ENCODE measurements at regions not wholly inside any gene's neighbourhood (a gene's known extent, or its start where the extent isn't known, plus 50 kb on each side); places are given as distances from the start of the nearest gene placed in this dataset.

DNA sequence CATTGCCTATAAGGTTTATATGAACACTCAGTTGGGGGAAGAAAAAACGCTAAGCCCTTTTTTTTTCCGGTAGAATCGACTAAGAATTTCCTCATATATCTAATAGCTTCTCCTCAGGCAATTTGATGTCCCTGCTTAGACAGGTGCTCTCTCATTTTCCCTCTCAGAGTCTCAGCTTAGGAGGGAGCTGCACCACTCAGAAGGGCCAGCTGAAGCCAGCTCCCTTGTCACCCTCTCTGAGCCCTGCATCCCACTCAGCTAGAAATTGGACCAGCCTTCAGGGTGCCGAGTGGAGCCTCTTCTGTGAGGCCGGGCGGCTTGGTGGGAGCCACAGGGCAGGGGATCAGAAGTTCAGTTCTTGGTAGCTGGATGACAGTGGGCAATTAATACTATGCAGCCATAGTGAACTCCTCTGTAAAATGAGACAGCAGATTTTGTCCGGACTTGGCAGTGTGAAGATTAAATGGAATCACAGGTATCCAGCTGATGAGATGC, 368.5 kb downstream of the MAFB start:
- H3K27ac ChIP-seq (ENCODE audit: low read depth in 1 of 2, low read length in 2 of 2), result no peak overlapping the region
- intact Hi-C loops (cut with DNase I), result no loop called here
- ATAC-seq (ENCODE audit: low FRiP score) (no peak), DNase-seq (no peak)
- H3K27me3 ChIP-seq (ENCODE audit: control insufficient read depth in 1 of 2, insufficient read depth in 2 of 2, low read length in 1 of 2), result no peaks in the 10 kb centered on the region
- WGBS, 2 donors, result 92 to 94% methylated on average over 7 of the region's 7 CpGs
- no peak overlapping the region for H3K4me3 ChIP-seq (ENCODE audit: low read length in 2 of 2)
- H3K9me3 ChIP-seq (ENCODE audit: control insufficient read depth, low read length), result no peaks in the 10 kb centered on the region
- H3K36me3 ChIP-seq (ENCODE audit: control insufficient read depth in 1 of 2, insufficient read depth in 2 of 2, low read length in 1 of 2), result no peaks in the 10 kb centered on the region
- no peaks in the 10 kb centered on the region for H3K4me1 ChIP-seq (ENCODE audit: control insufficient read depth in 1 of 2, insufficient read depth in 2 of 2, low read length in 2 of 2)

- Histone ChIP-seq H3K4me3 (ENCODE audit: low read length in 2 of 2) (no peak overlapping the region), H3K27me3 (ENCODE audit: control insufficient read depth in 1 of 2, insufficient read depth in 2 of 2, low read length in 1 of 2) (no peaks in the 10 kb centered on the region), H3K4me1 (ENCODE audit: control insufficient read depth in 1 of 2, insufficient read depth in 2 of 2, low read length in 2 of 2) (no peaks in the 10 kb centered on the region), H3K9me3 (ENCODE audit: control insufficient read depth, low read length) (no peaks in the 10 kb centered on the region), H3K36me3 (ENCODE audit: control insufficient read depth in 1 of 2, insufficient read depth in 2 of 2, low read length in 1 of 2) (no peaks in the 10 kb centered on the region), H3K27ac (ENCODE audit: low read depth in 1 of 2, low read length in 2 of 2) (no peak overlapping the region)
- intact Hi-C loops (cut with DNase I), result no loop called here
- 87 to 88% methylated on average over 15 of the region's 15 CpGs for WGBS, 2 donors
- ATAC-seq (ENCODE audit: low FRiP score) (no peak), DNase-seq (no peak)
Observed at GRCh38 chr20:40319741-40320516, 369.1 kb downstream of the MAFB start.

DNA sequence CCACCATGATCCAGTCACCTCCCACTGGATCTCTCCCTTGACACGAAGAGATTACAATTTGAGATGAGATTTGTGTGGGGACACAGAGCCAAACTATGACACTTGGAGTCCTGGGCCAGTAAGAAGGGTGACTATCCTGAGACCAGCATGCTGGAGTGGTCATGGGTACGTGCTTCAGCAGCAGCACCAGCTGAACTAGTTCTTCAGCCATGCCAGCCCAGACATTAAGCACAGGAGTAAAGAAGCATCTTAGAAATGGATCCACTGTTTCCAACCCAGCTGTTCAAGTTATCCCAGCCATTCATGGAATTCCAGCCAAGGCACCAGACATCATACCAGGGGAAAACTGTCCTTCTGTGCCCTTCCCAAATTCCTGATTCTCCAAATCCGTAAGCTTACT, 370.0 kb downstream of the MAFB start:
- Histone ChIP-seq H3K36me3 (ENCODE audit: control insufficient read depth in 1 of 2, insufficient read depth in 2 of 2, low read length in 1 of 2) (no peaks in the 10 kb centered on the region), H3K4me1 (ENCODE audit: control insufficient read depth in 1 of 2, insufficient read depth in 2 of 2, low read length in 2 of 2) (peaks cover 0 to 3% of the 10 kb centered on the region in 2 donors), H3K27ac (ENCODE audit: low read depth in 1 of 2, low read length in 2 of 2) (no peak overlapping the region), H3K27me3 (ENCODE audit: control insufficient read depth in 1 of 2, insufficient read depth in 2 of 2, low read length in 1 of 2) (no peaks in the 10 kb centered on the region), H3K9me3 (ENCODE audit: control insufficient read depth, low read length) (no peaks in the 10 kb centered on the region), H3K4me3 (ENCODE audit: low read length in 2 of 2) (no peak overlapping the region)
- WGBS, 2 donors, result 92 to 94% methylated on average over 3 of the region's 3 CpGs
- DNase-seq, result no peak
- no peak for ATAC-seq (ENCODE audit: low FRiP score)
- intact Hi-C loops (cut with DNase I), result no loop called here

DNA sequence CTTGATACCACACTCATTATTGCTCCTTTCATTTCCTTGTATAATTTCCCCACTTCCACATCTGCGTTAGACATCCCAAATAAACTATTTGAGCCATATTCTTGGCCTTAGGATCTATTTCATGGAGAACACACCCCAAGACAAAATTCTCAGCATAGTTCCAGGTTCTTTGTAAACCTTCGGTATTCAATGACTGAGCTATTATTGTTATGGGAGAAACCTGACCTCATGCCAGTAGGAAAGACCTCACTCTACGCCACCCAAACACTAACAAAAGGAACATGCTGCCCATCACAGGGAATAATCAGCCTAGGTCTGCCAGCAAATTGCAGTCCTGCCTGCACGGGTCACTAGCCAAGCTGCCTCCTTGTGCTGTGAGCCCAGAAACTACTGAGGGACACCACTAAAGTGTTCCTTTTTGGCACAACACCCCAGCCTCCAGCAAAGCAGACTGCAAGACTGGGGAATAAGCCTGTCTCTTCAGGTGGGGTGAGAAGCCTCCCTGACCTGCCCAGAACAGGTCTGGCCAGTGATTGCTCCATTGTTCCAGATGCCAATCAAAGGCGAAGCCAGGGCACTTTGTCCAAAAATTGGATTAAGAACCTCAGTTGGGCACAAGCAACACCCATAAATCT, 371.8 kb downstream of the MAFB start:
- H3K4me1 ChIP-seq (ENCODE audit: control insufficient read depth in 1 of 2, insufficient read depth in 2 of 2, low read length in 2 of 2), result peaks cover 0 to 4% of the 10 kb centered on the region in 2 donors
- intact Hi-C loops (cut with DNase I), result no loop called here
- no peaks in the 10 kb centered on the region for H3K9me3 ChIP-seq (ENCODE audit: control insufficient read depth, low read length)
- H3K27me3 ChIP-seq (ENCODE audit: control insufficient read depth in 1 of 2, insufficient read depth in 2 of 2, low read length in 1 of 2), result no peaks in the 10 kb centered on the region
- DNase-seq (no peak), ATAC-seq (ENCODE audit: low FRiP score) (peak; percentile 10)
- 16 to 22% methylated on average over 5 of the region's 5 CpGs for WGBS, 2 donors
- H3K36me3 ChIP-seq (ENCODE audit: control insufficient read depth in 1 of 2, insufficient read depth in 2 of 2, low read length in 1 of 2), result no peaks in the 10 kb centered on the region
- H3K27ac ChIP-seq (ENCODE audit: low read depth in 1 of 2, low read length in 2 of 2), result no peak overlapping the region
- H3K4me3 ChIP-seq (ENCODE audit: low read length in 2 of 2), result no peak overlapping the region

DNA sequence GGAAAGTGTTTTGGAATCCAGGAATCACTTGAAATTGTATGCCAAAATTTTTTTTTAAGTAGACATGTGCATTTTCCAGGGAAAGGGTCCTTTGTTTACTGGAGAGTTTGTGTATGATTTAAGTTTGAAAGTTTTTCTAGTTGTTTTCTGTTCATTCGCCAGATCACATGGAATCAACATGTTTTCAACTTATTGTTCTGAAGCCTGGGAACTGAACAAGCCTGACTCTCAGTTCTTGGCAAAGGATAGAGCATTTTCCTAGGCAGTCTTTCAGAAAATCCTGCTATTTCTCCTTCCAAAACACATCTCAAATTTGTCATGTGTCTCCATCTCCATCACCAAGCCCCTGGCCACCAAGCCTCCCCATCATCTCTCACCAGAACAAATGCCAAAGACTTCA, 374.8 kb downstream of the MAFB start:
- peaks cover 0 to 4% of the 10 kb centered on the region in 2 donors for H3K4me1 ChIP-seq (ENCODE audit: control insufficient read depth in 1 of 2, insufficient read depth in 2 of 2, low read length in 2 of 2)
- ATAC-seq (ENCODE audit: low FRiP score) (no peak), DNase-seq (no peak)
- peaks cover 2% of the 10 kb centered on the region for H3K9me3 ChIP-seq (ENCODE audit: control insufficient read depth, low read length)
- H3K27ac ChIP-seq (ENCODE audit: low read depth in 1 of 2, low read length in 2 of 2), result no peak overlapping the region
- no peak overlapping the region for H3K4me3 ChIP-seq (ENCODE audit: low read length in 2 of 2)
- no peaks in the 10 kb centered on the region for H3K36me3 ChIP-seq (ENCODE audit: control insufficient read depth in 1 of 2, insufficient read depth in 2 of 2, low read length in 1 of 2)
- no peaks in the 10 kb centered on the region for H3K27me3 ChIP-seq (ENCODE audit: control insufficient read depth in 1 of 2, insufficient read depth in 2 of 2, low read length in 1 of 2)
- 5 to 7% methylated on average over 1 of the region's 1 CpG for WGBS, 2 donors
- intact Hi-C loops (cut with DNase I), result no loop called here

DNA sequence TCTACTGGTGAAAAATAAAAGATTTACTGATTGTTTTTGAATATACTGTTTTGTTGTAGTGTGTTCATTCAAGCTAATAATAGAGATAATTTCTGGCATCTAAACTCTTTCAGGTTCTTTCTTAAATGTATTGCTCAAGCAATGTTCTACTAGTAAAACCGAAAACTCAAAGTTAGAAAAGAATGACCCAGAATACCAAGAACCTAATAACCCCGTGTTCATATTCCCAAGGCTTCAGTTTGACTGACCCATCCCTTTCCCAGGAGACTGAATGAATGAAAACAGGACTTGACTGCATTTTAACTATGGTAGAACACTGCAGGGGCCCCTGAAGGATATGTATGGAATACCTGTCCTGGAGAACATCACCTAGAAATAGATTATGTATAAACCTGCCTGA, 375.3 kb downstream of the MAFB start:
- Histone ChIP-seq H3K36me3 (ENCODE audit: control insufficient read depth in 1 of 2, insufficient read depth in 2 of 2, low read length in 1 of 2) (no peaks in the 10 kb centered on the region), H3K27me3 (ENCODE audit: control insufficient read depth in 1 of 2, insufficient read depth in 2 of 2, low read length in 1 of 2) (no peaks in the 10 kb centered on the region), H3K4me1 (ENCODE audit: control insufficient read depth in 1 of 2, insufficient read depth in 2 of 2, low read length in 2 of 2) (peaks cover 0 to 4% of the 10 kb centered on the region in 2 donors), H3K4me3 (ENCODE audit: low read length in 2 of 2) (no peak overlapping the region), H3K9me3 (ENCODE audit: control insufficient read depth, low read length) (peaks cover 2% of the 10 kb centered on the region), H3K27ac (ENCODE audit: low read depth in 1 of 2, low read length in 2 of 2) (no peak overlapping the region)
- ATAC-seq (ENCODE audit: low FRiP score) (no peak), DNase-seq (no peak)
- WGBS, 2 donors, result 46 to 70% methylated on average over 2 of the region's 2 CpGs
- intact Hi-C loops (cut with DNase I), result no loop called here

DNA sequence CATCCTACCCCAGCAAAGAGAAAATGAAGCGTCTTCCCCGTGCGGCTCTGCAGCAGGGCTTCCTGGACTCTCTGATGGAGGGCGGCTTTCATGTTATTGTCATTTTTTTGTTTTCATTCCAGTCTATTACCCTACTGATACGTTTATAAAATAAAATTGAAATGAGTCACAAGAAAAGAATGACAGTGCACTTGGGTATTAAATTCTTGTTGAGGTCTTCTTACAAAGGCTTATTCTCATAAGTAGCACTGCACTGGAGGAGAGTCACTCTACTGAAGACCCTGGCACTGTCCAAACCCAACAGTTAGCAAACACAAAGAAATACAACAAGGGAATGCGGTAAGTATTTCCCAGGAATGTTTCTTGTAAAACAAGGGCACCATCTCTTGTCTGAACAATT, 379.3 kb downstream of the MAFB start:
- intact Hi-C loops (cut with DNase I), result no loop called here
- no peaks in the 10 kb centered on the region for H3K36me3 ChIP-seq (ENCODE audit: control insufficient read depth in 1 of 2, insufficient read depth in 2 of 2, low read length in 1 of 2)
- DNase-seq, result no peak
- no peak overlapping the region for H3K4me3 ChIP-seq (ENCODE audit: low read length in 2 of 2)
- ATAC-seq (ENCODE audit: low FRiP score), result no peak
- 76 to 80% methylated on average over 6 of the region's 6 CpGs for WGBS, 2 donors
- peaks cover 3 to 5% of the 10 kb centered on the region in 2 donors for H3K4me1 ChIP-seq (ENCODE audit: control insufficient read depth in 1 of 2, insufficient read depth in 2 of 2, low read length in 2 of 2)
- no peak overlapping the region for H3K27ac ChIP-seq (ENCODE audit: low read depth in 1 of 2, low read length in 2 of 2)
- H3K9me3 ChIP-seq (ENCODE audit: control insufficient read depth, low read length), result peaks cover 2% of the 10 kb centered on the region
- H3K27me3 ChIP-seq (ENCODE audit: control insufficient read depth in 1 of 2, insufficient read depth in 2 of 2, low read length in 1 of 2), result no peaks in the 10 kb centered on the region

DNA sequence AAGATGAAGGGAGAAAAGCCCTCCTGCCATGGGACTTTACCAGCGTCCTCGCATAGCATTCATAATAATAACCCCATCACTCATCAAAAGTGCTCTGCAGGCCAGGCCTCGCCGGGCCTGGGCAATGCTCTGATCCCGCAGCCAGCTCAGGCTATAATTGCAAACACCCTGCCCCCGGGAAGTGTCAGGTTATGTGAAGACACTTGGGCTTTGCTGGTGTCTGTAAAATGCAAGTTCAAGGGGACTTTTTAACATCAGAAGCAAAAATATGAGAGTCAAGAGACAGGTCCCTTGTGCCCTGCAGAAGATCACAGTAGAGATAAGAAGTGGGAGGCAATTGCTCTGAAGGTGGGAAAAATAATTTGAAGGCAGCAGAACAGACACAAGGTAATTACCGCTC, 381.0 kb downstream of the MAFB start:
- peaks cover 0 to 5% of the 10 kb centered on the region in 2 donors for H3K4me1 ChIP-seq (ENCODE audit: control insufficient read depth in 1 of 2, insufficient read depth in 2 of 2, low read length in 2 of 2)
- WGBS, 2 donors, result 88 to 91% methylated on average over 7 of the region's 7 CpGs
- no peaks in the 10 kb centered on the region for H3K36me3 ChIP-seq (ENCODE audit: control insufficient read depth in 1 of 2, insufficient read depth in 2 of 2, low read length in 1 of 2)
- no peak overlapping the region for H3K27ac ChIP-seq (ENCODE audit: low read depth in 1 of 2, low read length in 2 of 2)
- no peak for ATAC-seq (ENCODE audit: low FRiP score)
- no peaks in the 10 kb centered on the region for H3K27me3 ChIP-seq (ENCODE audit: control insufficient read depth in 1 of 2, insufficient read depth in 2 of 2, low read length in 1 of 2)
- peaks cover 2% of the 10 kb centered on the region for H3K9me3 ChIP-seq (ENCODE audit: control insufficient read depth, low read length)
- H3K4me3 ChIP-seq (ENCODE audit: low read length in 2 of 2), result no peak overlapping the region
- DNase-seq, result no peak
- intact Hi-C loops (cut with DNase I), result no loop called here

- H3K4me1 ChIP-seq (ENCODE audit: control insufficient read depth in 1 of 2, insufficient read depth in 2 of 2, low read length in 2 of 2), result peaks cover 0 to 5% of the 10 kb centered on the region in 2 donors
- ATAC-seq (ENCODE audit: low FRiP score) (no peak), DNase-seq (no peak)
- no peaks in the 10 kb centered on the region for H3K36me3 ChIP-seq (ENCODE audit: control insufficient read depth in 1 of 2, insufficient read depth in 2 of 2, low read length in 1 of 2)
- no peak overlapping the region for H3K4me3 ChIP-seq (ENCODE audit: low read length in 2 of 2)
- peaks cover 2% of the 10 kb centered on the region for H3K9me3 ChIP-seq (ENCODE audit: control insufficient read depth, low read length)
- H3K27me3 ChIP-seq (ENCODE audit: control insufficient read depth in 1 of 2, insufficient read depth in 2 of 2, low read length in 1 of 2), result no peaks in the 10 kb centered on the region
- 87 to 91% methylated on average over 3 of the region's 3 CpGs for WGBS, 2 donors
- intact Hi-C loops (cut with DNase I), result no loop called here
- no peak overlapping the region for H3K27ac ChIP-seq (ENCODE audit: low read depth in 1 of 2, low read length in 2 of 2)
Observed at GRCh38 chr20:40307268-40307667, 381.8 kb downstream of the MAFB start.
